Smooth muscle cell (in vitro differentiated cells): ENCODE measurements at regions not wholly inside any gene's neighbourhood (a gene's known extent, or its start where the extent isn't known, plus 50 kb on each side); places are given as distances from the start of the nearest gene placed in this dataset.
"Not testable (repeated sequence)": the region's sequence is repeated elsewhere in the genome, so short reads cannot be mapped to it uniquely, and the experiment has no call there.

Experiments
- DNase-seq: peaks from one replicate; lab custom pipeline; 2025; ENCODE audit not compliant: unreplicated experiment; lab: John Stamatoyannopoulos, UW
- H2AFZ ChIP-seq: fragments of 200-600 bp; sonication (generic); 2 replicates; pipeline ENCODE4 v1.6.0; 2016; ENCODE audit warnings: antibody characterized with exemption, low read depth, mild to moderate bottlenecking
- H3F3A ChIP-seq: fragments of 200-600 bp; sonication (generic); 2 replicates; pipeline ENCODE4 v1.6.0; 2017; ENCODE audit warnings: antibody characterized with exemption, low read depth
- H3K27ac ChIP-seq: fragments of 200-600 bp; sonication (generic); 2 replicates; pipeline ENCODE4 v1.5.1; 2016; ENCODE audit warnings: low read depth, mild to moderate bottlenecking
- H3K27me3 ChIP-seq: fragments of 200-600 bp; sonication (generic); 2 replicates; pipeline ENCODE4 v1.6.1; 2016; ENCODE audit warnings: low read depth, mild to moderate bottlenecking
- H3K36me3 ChIP-seq: fragments of 200-600 bp; sonication (generic); 2 replicates; pipeline ENCODE4 v1.5.1; 2016; ENCODE audit warnings: low read depth
- H3K4me1 ChIP-seq: fragments of 200-600 bp; sonication (generic); 2 replicates; pipeline ENCODE4 v1.5.1; 2016; ENCODE audit warnings: low read depth
- H3K4me2 ChIP-seq: fragments of 200-600 bp; sonication (generic); 2 replicates; pipeline ENCODE4 v1.6.0; 2016; ENCODE audit warnings: mild to moderate bottlenecking
- H3K4me3 ChIP-seq: fragments of 200-600 bp; sonication (generic); 2 replicates; pipeline ENCODE4 v1.5.1; 2016; ENCODE audit warnings: mild to moderate bottlenecking
- H3K79me2 ChIP-seq: fragments of 200-600 bp; sonication (generic); 2 replicates; pipeline ENCODE4 v1.6.0; 2016; ENCODE audit warnings: low read depth, mild to moderate bottlenecking
- H3K9ac ChIP-seq: fragments of 200-600 bp; sonication (generic); 2 replicates; pipeline ENCODE4 v1.6.0; 2016; ENCODE audit warnings: low read depth
- H3K9me3 ChIP-seq: fragments of 200-600 bp; sonication (generic); replicated peaks from 2 replicates; pipeline ENCODE4 v1.5.1; 2016; ENCODE audit warnings: low read depth
- H4K20me1 ChIP-seq: fragments of 200-600 bp; sonication (generic); 2 replicates; pipeline ENCODE4 v1.6.0; 2016; ENCODE audit warnings: low read depth
- CTCF ChIP-seq: fragments of 200-600 bp; sonication (generic); IDR thresholded peaks from 2 replicates; pipeline ENCODE4 v1.5.1; 2017; ENCODE audit warnings: borderline replicate concordance, mild to moderate bottlenecking, antibody characterized with exemption; ENCODE audit not compliant: insufficient read depth, poor library complexity, severe bottlenecking
- WGBS: methylation state at CpG from one replicate; pipeline ENCODE4 v1.1.7; 2016; ENCODE audit warnings: low lambda C conversion rate; 5-methylcytosine and 5-hydroxymethylcytosine counted together

GRCh38 chr2:192414794-192415193 lies 220.1 kb upstream of the TMEFF2 start:
- no peak for DNase-seq
- Histone ChIP-seq H4K20me1 (no peaks in the 10 kb centered on the region), H3K4me1 (no peaks in the 10 kb centered on the region), H3F3A (no peaks in the 10 kb centered on the region), H3K9ac (no peak overlapping the region), H3K27me3 (no peaks in the 10 kb centered on the region), H3K4me2 (no peak overlapping the region), H3K36me3 (no peaks in the 10 kb centered on the region), H3K27ac (no peak overlapping the region), H3K9me3 (no peaks in the 10 kb centered on the region), H2AFZ (no peak overlapping the region), H3K4me3 (no peak overlapping the region), H3K79me2 (no peaks in the 10 kb centered on the region)
- no peak for TF ChIP-seq CTCF
- 89% methylated on average over 18 of the region's 18 CpGs for WGBS

- TF ChIP-seq CTCF = no peak
- no peaks in the 10 kb centered on the region for H3K79me2 ChIP-seq
- no peaks in the 10 kb centered on the region for H3K4me1 ChIP-seq
- H4K20me1 ChIP-seq = no peaks in the 10 kb centered on the region
- 90% methylated on average over 13 of the region's 13 CpGs for WGBS
- no peak overlapping the region for H3K9ac ChIP-seq
- H3K4me2 ChIP-seq = no peak overlapping the region
- no peak for DNase-seq
- H3K27me3 ChIP-seq = no peaks in the 10 kb centered on the region
- no peak overlapping the region for H3K4me3 ChIP-seq
- H3K36me3 ChIP-seq = no peaks in the 10 kb centered on the region
- H3K9me3 ChIP-seq = no peaks in the 10 kb centered on the region
- no peaks in the 10 kb centered on the region for H3F3A ChIP-seq
- H2AFZ ChIP-seq = no peak overlapping the region
- H3K27ac ChIP-seq = no peak overlapping the region
Measured at GRCh38 chr2:192413812-192414681, 219.3 kb upstream of the TMEFF2 start.

- not testable (repeated sequence) for H3K4me2 ChIP-seq, H4K20me1 ChIP-seq, H2AFZ ChIP-seq, H3K79me2 ChIP-seq, H3K36me3 ChIP-seq, H3K4me1 ChIP-seq, H3K9me3 ChIP-seq, H3K27me3 ChIP-seq, H3K4me3 ChIP-seq, H3K27ac ChIP-seq, H3K9ac ChIP-seq, DNase-seq, H3F3A ChIP-seq
- 78% methylated on average over 10 of the region's 10 CpGs for WGBS
Measured at GRCh38 chr2:192412866-192413265, 218.1 kb upstream of the TMEFF2 start.

- no peak overlapping the region for H3K9ac ChIP-seq
- peaks cover 9% of the 10 kb centered on the region for H3K27me3 ChIP-seq
- no peak for DNase-seq
- peaks cover 3% of the 10 kb centered on the region for H3K4me1 ChIP-seq
- no peak overlapping the region for H2AFZ ChIP-seq
- no peaks in the 10 kb centered on the region for H3K36me3 ChIP-seq
- no peak for TF ChIP-seq CTCF
- no peaks in the 10 kb centered on the region for H3F3A ChIP-seq
- no peaks in the 10 kb centered on the region for H3K9me3 ChIP-seq
- H3K4me3 ChIP-seq = no peak overlapping the region
- no peaks in the 10 kb centered on the region for H3K79me2 ChIP-seq
- no peaks in the 10 kb centered on the region for H4K20me1 ChIP-seq
- no peak overlapping the region for H3K4me2 ChIP-seq
- H3K27ac ChIP-seq = no peak overlapping the region
Measured at GRCh38 chr2:192412394-192412793, 217.7 kb upstream of the TMEFF2 start.
